Left lung (tissue), 4 donors: ENCODE measurements at regions not wholly inside any gene's neighbourhood (a gene's known extent, or its start where the extent isn't known, plus 50 kb on each side); places are given as distances from the start of the nearest gene placed in this dataset.

Experiments
- ATAC-seq: fragments of 200-7000 bp; cut with Tn5 transposase; one replicate; pipeline ENCODE4 v1.9.1; 2020; ENCODE audit warnings: moderate library complexity
- DNase-seq, 4 donors: peaks; one replicate each; pipeline ENCODE4 v3.0.0-alpha.2; 2013 to 2020
- H3K27ac ChIP-seq, 2 donors: fragments of 200-600 bp; sonication (generic) in 1 of 2; one replicate each; pipeline versions ENCODE4 v1.5.0 to v1.8.0; 2020 to 2021
- H3K27me3 ChIP-seq, 2 donors: fragments of 200-600 bp; sonication (generic) in 1 of 2; one replicate each; pipeline versions ENCODE4 v1.5.0 to v1.8.0; 2020 to 2021
- H3K36me3 ChIP-seq, 2 donors: fragments of 200-600 bp; sonication (generic) in 1 of 2; one replicate each; pipeline versions ENCODE4 v1.5.0 to v1.8.0; 2020 to 2021
- H3K4me1 ChIP-seq, 2 donors: fragments of 200-600 bp; one replicate each; pipeline ENCODE4 v1.8.0; 2021
- H3K4me3 ChIP-seq, 2 donors: fragments of 200-600 bp; sonication (generic) in 1 of 2; one replicate each; pipeline versions ENCODE4 v1.5.0 to v1.8.0; 2020 to 2021; ENCODE audit warnings: mild to moderate bottlenecking in 1 of 2
- H3K9me3 ChIP-seq, 2 donors: fragments of 200-600 bp; sonication (generic) in 1 of 2; one replicate each; pipeline versions ENCODE4 v1.5.0 to v1.8.0; 2020 to 2021
- intact Hi-C, 2 donors: fragments of 100-400 bp; cut with DNase I; formaldehyde crosslinking; loops; one replicate each; pipeline versions ENCODE4 v1.11.2 to v1.14.2; 2022
- TF ChIP-seq, protein P1 (sequence below), 2 donors: fragments of 200-600 bp; sonication (generic) in 1 of 2; IDR thresholded peaks; one replicate each; pipeline versions ENCODE4 v1.5.0 to v1.8.0; 2021; ENCODE audit warnings: antibody characterized with exemption in 2 of 2
- donor health status: DM: no; HTN: yes; CAD: no.
- donor health status: DM: no; HTN: no; CAD: no.

DNA sequence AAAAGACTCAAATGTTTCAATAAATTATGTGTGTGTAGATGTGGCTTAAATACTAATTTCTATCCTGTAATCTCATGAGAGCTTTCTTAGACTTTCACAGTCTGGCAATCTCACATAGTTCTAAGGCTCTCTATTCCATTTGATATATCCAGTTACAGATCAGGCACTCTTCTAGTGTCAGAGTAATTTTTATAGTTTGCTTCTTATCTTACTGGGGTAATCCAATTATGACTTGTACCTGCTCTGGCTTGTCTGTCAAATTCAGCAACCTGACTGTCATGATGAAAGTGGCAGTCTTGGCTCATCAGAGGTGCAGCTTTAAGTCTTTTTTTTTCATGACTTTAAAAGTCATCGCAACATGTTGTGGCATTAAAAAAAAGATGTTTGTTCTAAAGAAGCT, 513.2 kb upstream of the MAN1A1 start:
- H3K36me3 ChIP-seq = no peaks in the 10 kb centered on the region
- no peaks in the 10 kb centered on the region for H3K27me3 ChIP-seq
- peaks cover 0 to 17% of the 10 kb centered on the region in 2 donors for H3K9me3 ChIP-seq
- intact Hi-C loops = no loop called here
- H3K4me1 ChIP-seq = no peaks in the 10 kb centered on the region
- no peak overlapping the region for H3K4me3 ChIP-seq
- ATAC-seq = no peak
- H3K27ac ChIP-seq = no peak overlapping the region
- TF ChIP-seq, protein P1, sequence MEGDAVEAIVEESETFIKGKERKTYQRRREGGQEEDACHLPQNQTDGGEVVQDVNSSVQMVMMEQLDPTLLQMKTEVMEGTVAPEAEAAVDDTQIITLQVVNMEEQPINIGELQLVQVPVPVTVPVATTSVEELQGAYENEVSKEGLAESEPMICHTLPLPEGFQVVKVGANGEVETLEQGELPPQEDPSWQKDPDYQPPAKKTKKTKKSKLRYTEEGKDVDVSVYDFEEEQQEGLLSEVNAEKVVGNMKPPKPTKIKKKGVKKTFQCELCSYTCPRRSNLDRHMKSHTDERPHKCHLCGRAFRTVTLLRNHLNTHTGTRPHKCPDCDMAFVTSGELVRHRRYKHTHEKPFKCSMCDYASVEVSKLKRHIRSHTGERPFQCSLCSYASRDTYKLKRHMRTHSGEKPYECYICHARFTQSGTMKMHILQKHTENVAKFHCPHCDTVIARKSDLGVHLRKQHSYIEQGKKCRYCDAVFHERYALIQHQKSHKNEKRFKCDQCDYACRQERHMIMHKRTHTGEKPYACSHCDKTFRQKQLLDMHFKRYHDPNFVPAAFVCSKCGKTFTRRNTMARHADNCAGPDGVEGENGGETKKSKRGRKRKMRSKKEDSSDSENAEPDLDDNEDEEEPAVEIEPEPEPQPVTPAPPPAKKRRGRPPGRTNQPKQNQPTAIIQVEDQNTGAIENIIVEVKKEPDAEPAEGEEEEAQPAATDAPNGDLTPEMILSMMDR (IDR thresholded peaks at IDR 0.05) = no peak
- DNase-seq = no peak

DNA sequence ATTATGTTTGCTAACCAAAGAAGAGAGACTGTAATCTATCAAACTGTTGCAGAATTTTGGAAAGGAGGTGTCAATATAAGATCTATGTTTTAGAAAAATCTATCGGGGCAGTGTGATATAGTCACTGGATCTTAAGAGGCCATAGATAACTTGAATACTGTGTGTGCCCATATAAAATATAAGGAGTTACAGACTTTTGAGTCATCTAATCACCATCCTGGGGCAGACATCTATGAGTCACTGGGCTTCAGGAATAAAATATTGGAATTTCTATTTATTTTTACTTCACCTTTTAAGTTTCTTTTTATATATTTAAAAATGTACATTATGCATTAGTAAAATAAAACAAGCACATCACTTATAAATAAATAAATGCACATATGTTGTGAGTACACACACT, 509.3 kb upstream of the MAN1A1 start:
- no peaks in the 10 kb centered on the region for H3K36me3 ChIP-seq
- TF ChIP-seq, protein P1 (IDR thresholded peaks at IDR 0.05) = no peak
- intact Hi-C loops = no loop called here
- H3K9me3 ChIP-seq = no peaks in the 10 kb centered on the region
- no peak overlapping the region for H3K27ac ChIP-seq
- ATAC-seq (no peak), DNase-seq (no peak)
- H3K4me1 ChIP-seq = no peaks in the 10 kb centered on the region
- H3K27me3 ChIP-seq = no peaks in the 10 kb centered on the region
- H3K4me3 ChIP-seq = no peak overlapping the region

GRCh38 chr6:119856136-119856535, 506.6 kb upstream of the MAN1A1 start:
- no peak overlapping the region for H3K4me3 ChIP-seq
- H3K4me1 ChIP-seq = no peaks in the 10 kb centered on the region
- H3K27ac ChIP-seq = no peak overlapping the region
- no peak for ATAC-seq
- intact Hi-C loops = no loop called here
- TF ChIP-seq, protein P1 (IDR thresholded peaks at IDR 0.05) = no peak
- H3K27me3 ChIP-seq = no peaks in the 10 kb centered on the region
- H3K36me3 ChIP-seq = no peaks in the 10 kb centered on the region
- H3K9me3 ChIP-seq = no peaks in the 10 kb centered on the region
- DNase-seq = no peak

DNA sequence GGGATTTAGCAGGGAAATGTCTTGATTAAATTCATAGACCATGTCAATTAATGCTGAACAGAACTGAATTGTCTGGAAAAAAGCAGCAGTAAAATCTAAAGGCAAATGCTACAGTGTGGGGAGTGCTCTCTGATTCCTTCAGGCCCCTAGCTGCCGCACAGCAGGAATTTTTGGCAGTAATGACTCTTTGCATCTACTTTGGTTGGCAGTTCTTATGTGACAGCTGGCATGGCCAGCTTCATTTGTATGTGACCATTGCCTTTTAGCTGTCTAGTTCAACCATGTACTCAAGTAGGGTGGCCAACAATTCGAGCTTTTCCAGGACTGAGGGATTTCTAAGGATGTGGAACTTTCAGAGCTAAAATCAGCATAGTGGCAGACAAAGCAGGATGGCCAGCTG, 499.1 kb upstream of the MAN1A1 start:
- intact Hi-C loops = no loop called here
- Histone ChIP-seq H3K4me3 (no peak overlapping the region), H3K27me3 (no peaks in the 10 kb centered on the region), H3K9me3 (no peaks in the 10 kb centered on the region), H3K4me1 (no peaks in the 10 kb centered on the region), H3K36me3 (no peaks in the 10 kb centered on the region), H3K27ac (no peak overlapping the region)
- DNase-seq (no peak), ATAC-seq (no peak)
- TF ChIP-seq, protein P1 (IDR thresholded peaks at IDR 0.05) = no peak

DNA sequence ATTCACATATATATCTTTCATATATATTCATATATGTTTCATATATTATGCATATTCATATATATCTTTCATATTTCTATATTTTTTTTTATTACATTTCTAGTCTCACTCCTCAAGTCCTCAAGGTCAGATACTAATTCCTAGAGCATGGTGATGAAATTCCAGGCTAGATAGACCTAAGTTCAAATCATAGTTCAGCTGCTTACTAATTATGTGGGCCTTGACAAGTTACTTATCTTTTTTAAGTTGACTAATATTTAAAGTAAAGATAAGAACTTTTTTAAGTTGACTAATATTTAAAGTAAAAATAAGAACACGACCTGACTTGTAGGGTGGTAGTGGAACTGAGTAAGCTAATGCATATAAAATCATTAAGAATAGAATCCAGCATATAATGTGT, 495.6 kb upstream of the MAN1A1 start:
- TF ChIP-seq, protein P1 (IDR thresholded peaks at IDR 0.05) = no peak
- Histone ChIP-seq H3K36me3 (no peaks in the 10 kb centered on the region), H3K9me3 (peaks cover 0 to 10% of the 10 kb centered on the region in 2 donors), H3K4me1 (no peaks in the 10 kb centered on the region), H3K4me3 (no peak overlapping the region), H3K27ac (no peak overlapping the region), H3K27me3 (no peaks in the 10 kb centered on the region)
- DNase-seq (no peak), ATAC-seq (no peak)
- intact Hi-C loops = no loop called here
